Right lobe of liver (tissue), 4 donors: ENCODE measurements at regions not wholly inside any gene's neighbourhood (a gene's known extent, or its start where the extent isn't known, plus 50 kb on each side); places are given as distances from the start of the nearest gene placed in this dataset.
"Not testable (repeated sequence)": the region's sequence is repeated elsewhere in the genome, so short reads cannot be mapped to it uniquely, and the experiment has no call there.

Experiments
- POLR2A ChIP-seq: fragments of 450-650 bp; IDR thresholded peaks from one replicate; pipeline ENCODE4 v1.6.1; 2017; ENCODE audit warnings: antibody characterized with exemption, mild to moderate bottlenecking
- TF ChIP-seq, protein P1 (sequence below), 4 donors: fragments of 200-600 bp in 3 of 4; fragments of 450-650 bp in 1 of 4; IDR thresholded peaks; one replicate each; pipeline versions ENCODE4 v1.5.1 to v1.8.0; 2016 to 2022; ENCODE audit warnings: antibody characterized with exemption in 4 of 4, mild to moderate bottlenecking in 2 of 4
- donor health status: DM: no; HTN: no; CAD: no.
- donor health status: DM: no; HTN: no; CAD: no.
- donor health status: DM: no; HTN: yes; CAD: no.

DNA sequence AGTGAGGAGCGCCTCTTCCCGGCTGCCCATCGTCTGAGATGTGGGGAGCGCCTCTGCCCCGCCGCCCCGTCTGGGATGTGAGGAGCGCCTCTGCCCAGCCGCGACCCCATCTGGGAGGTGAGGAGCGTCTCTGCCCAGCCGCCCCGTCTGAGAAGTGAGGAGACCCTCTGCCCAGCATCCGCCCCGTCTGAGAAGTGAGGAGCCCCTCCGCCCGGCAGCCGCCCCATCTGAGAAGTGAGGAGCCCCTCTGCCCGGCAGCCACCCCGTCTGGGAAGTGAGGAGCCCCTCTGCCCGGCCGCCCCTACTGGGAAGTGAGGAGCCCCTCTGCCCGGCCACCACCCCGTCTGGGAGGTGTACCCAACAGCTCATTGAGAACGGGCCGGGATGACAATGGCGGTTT, 54.4 kb upstream of the SMURF2 start:
- TF ChIP-seq, protein P1, sequence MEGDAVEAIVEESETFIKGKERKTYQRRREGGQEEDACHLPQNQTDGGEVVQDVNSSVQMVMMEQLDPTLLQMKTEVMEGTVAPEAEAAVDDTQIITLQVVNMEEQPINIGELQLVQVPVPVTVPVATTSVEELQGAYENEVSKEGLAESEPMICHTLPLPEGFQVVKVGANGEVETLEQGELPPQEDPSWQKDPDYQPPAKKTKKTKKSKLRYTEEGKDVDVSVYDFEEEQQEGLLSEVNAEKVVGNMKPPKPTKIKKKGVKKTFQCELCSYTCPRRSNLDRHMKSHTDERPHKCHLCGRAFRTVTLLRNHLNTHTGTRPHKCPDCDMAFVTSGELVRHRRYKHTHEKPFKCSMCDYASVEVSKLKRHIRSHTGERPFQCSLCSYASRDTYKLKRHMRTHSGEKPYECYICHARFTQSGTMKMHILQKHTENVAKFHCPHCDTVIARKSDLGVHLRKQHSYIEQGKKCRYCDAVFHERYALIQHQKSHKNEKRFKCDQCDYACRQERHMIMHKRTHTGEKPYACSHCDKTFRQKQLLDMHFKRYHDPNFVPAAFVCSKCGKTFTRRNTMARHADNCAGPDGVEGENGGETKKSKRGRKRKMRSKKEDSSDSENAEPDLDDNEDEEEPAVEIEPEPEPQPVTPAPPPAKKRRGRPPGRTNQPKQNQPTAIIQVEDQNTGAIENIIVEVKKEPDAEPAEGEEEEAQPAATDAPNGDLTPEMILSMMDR (IDR thresholded peaks at IDR 0.05) = not testable (repeated sequence)
- TF ChIP-seq POLR2A = not testable (repeated sequence)
